Type B pancreatic cell (in vitro differentiated cells): ENCODE measurements at regions not wholly inside any gene's neighbourhood (a gene's known extent, or its start where the extent isn't known, plus 50 kb on each side); places are given as distances from the start of the nearest gene placed in this dataset.

Experiments used
- DNase-seq: peaks from one replicate; pipeline ENCODE4 v3.0.0; 2021; ENCODE audit warnings: mixed read lengths; ENCODE audit not compliant: unreplicated experiment; ENCODE audit errors: extremely low spot score
- H3K27ac Mint-ChIP-seq: 2 replicates; pipeline ENCODE4 v1.8.0; 2021; ENCODE audit warnings: mild to moderate bottlenecking, mixed read lengths
- H3K27me3 Mint-ChIP-seq: 2 replicates; pipeline ENCODE4 v1.8.0; 2021; ENCODE audit warnings: mixed read lengths
- H3K36me3 Mint-ChIP-seq: 2 replicates; pipeline ENCODE4 v1.8.0; 2021; ENCODE audit warnings: mixed read lengths
- H3K4me1 Mint-ChIP-seq: one replicate; pipeline ENCODE4 v1.8.0; 2021; ENCODE audit warnings: mixed read lengths; ENCODE audit not compliant: unreplicated experiment
- H3K4me3 Mint-ChIP-seq: 2 replicates; pipeline ENCODE4 v1.8.0; 2021; ENCODE audit warnings: mild to moderate bottlenecking, mixed read lengths
- H3K9me3 Mint-ChIP-seq: 2 replicates; pipeline ENCODE4 v1.8.0; 2021; ENCODE audit warnings: mixed read lengths
- CTCF ChIP-seq: fragments of 200-600 bp; sonication (generic); conservative IDR thresholded peaks from 2 replicates; pipeline ENCODE4 v1.5.0; 2021; ENCODE audit warnings: antibody characterized with exemption, mild to moderate bottlenecking

GRCh38 chr14:82647088-82647810 lies 1113.6 kb upstream of the SEL1L start:
- H3K27me3 Mint-ChIP-seq: peaks cover 3% of the 10 kb centered on the region
- H3K36me3 Mint-ChIP-seq: peaks cover 3% of the 10 kb centered on the region
- peaks cover 3% of the 10 kb centered on the region for H3K9me3 Mint-ChIP-seq
- peaks cover 9% of the 10 kb centered on the region for H3K4me1 Mint-ChIP-seq
- DNase-seq: no peak
- H3K27ac Mint-ChIP-seq: no peak overlapping the region
- no peak overlapping the region for H3K4me3 Mint-ChIP-seq
- no peak for TF ChIP-seq CTCF

- TF ChIP-seq CTCF: no peak
- Mint-ChIP-seq H3K4me3 (no peak overlapping the region), H3K36me3 (no peaks in the 10 kb centered on the region), H3K9me3 (peaks cover 3% of the 10 kb centered on the region), H3K27me3 (peaks cover 7% of the 10 kb centered on the region), H3K4me1 (no peaks in the 10 kb centered on the region), H3K27ac (no peak overlapping the region)
- DNase-seq: no peak
Measured at GRCh38 chr14:82655770-82656169, 1122.1 kb upstream of the SEL1L start.

DNA sequence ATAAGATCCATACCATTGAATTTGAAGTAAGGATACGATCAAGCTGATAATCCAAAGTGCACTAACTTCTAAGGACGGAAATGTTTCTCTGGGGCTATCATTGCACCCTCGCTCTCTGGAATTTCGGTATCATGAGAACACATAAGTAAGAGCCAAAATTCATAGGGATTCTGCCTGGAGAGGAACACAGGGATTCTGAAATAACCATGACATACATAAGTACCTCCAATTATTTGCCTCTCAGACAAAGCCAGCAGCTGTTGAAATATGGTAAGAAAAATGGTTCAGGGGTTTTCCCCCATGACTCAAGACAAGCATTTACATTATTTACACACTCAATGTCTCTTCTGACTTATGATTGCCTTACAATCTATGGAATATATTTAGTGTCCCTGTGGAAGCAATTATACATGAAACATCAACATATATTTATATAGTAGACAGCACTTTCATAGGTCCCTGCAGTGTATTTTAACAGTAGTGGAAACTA lies 1123.6 kb upstream of the SEL1L start:
- H3K9me3 Mint-ChIP-seq: no peaks in the 10 kb centered on the region

DNA sequence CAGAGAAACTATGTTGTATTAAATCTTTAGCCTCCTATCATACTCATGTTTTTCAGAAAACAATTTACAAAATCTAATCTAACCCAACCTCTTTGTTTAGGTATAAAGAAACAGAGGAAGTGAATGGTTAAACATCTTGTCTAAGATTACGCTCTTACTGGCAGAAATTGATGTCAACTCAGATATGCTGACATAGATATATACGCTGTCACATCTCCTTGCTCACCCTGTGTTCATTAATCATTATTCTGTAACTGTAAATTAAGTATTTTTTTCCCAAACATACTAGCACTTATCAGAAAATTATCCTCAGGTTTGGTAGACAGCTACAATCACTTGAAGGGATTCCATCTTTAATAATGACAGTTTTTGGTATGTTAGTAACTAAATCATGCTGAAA lies 1127.6 kb upstream of the SEL1L start:
- Mint-ChIP-seq H3K9me3 (no peaks in the 10 kb centered on the region), H3K4me3 (no peak overlapping the region), H3K27ac (no peak overlapping the region), H3K36me3 (peaks cover 4% of the 10 kb centered on the region), H3K27me3 (peaks cover 32% of the 10 kb centered on the region), H3K4me1 (peaks cover 5% of the 10 kb centered on the region)
- no peak for DNase-seq
- TF ChIP-seq CTCF: no peak

More for the DNA sequence above, 1123.6 kb upstream of the SEL1L start:
- H3K4me1 Mint-ChIP-seq: peaks cover 5% of the 10 kb centered on the region
- H3K27me3 Mint-ChIP-seq: peaks cover 11% of the 10 kb centered on the region
- no peak for DNase-seq
- TF ChIP-seq CTCF: no peak
- H3K27ac Mint-ChIP-seq: no peak overlapping the region
- no peaks in the 10 kb centered on the region for H3K36me3 Mint-ChIP-seq
- H3K4me3 Mint-ChIP-seq: no peak overlapping the region

DNA sequence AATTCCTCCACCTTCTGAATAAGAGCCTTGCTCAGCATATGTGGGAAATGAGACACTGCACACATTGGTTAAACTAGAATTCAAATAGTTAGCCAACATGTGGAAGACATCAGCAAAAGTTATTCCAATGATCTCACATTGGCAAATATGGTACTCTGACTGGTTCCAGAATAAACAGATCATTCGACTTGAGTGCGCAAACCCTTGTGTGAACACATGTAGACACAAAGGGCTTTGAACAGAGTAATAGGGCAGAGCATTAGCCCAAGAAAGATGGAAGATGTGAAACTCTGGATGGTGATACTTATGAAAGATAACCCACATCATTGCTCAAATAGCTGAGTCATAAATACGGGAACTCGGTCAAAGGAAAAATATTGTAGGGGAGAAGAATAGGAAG lies 1133.4 kb upstream of the SEL1L start:
- no peaks in the 10 kb centered on the region for H3K9me3 Mint-ChIP-seq
- H3K4me1 Mint-ChIP-seq: peaks cover 5% of the 10 kb centered on the region
- peaks cover 23% of the 10 kb centered on the region for H3K27me3 Mint-ChIP-seq
- TF ChIP-seq CTCF: no peak
- H3K27ac Mint-ChIP-seq: peak overlapping the region; percentile 10
- H3K4me3 Mint-ChIP-seq: no peak overlapping the region
- H3K36me3 Mint-ChIP-seq: peaks cover 4% of the 10 kb centered on the region
- DNase-seq: no peak
